Hepatocyte (in vitro differentiated cells): ENCODE measurements at regions not wholly inside any gene's neighbourhood (a gene's known extent, or its start where the extent isn't known, plus 50 kb on each side); places are given as distances from the start of the nearest gene placed in this dataset.

ENCODE experiments used
- DNase-seq: peaks from one replicate; pipeline ENCODE4 v3.0.0-alpha.2; 2016; ENCODE audit warnings: low spot score
- H2AFZ ChIP-seq: fragments of 200-600 bp; sonication (generic); 2 replicates; pipeline ENCODE4 v1.6.0; 2016; ENCODE audit warnings: antibody characterized with exemption, mild to moderate bottlenecking
- H3K27ac ChIP-seq: fragments of 200-600 bp; sonication (generic); 2 replicates; pipeline ENCODE4 v1.5.1; 2016; ENCODE audit warnings: mild to moderate bottlenecking
- H3K27me3 ChIP-seq: fragments of 200-600 bp; sonication (generic); 2 replicates; pipeline ENCODE4 v1.6.1; 2016
- H3K36me3 ChIP-seq: fragments of 200-600 bp; sonication (generic); replicated peaks from 2 replicates; pipeline ENCODE4 v1.5.1; 2016; ENCODE audit warnings: low read depth; ENCODE audit not compliant: insufficient read depth
- H3K4me1 ChIP-seq: fragments of 200-600 bp; sonication (generic); 2 replicates; pipeline ENCODE4 v1.5.1; 2016; ENCODE audit warnings: mild to moderate bottlenecking, moderate library complexity; ENCODE audit not compliant: insufficient read depth
- H3K4me2 ChIP-seq: fragments of 200-600 bp; sonication (generic); 2 replicates; pipeline ENCODE4 v1.6.0; 2016
- H3K4me3 ChIP-seq: fragments of 200-600 bp; sonication (generic); 2 replicates; pipeline ENCODE4 v1.5.1; 2016; ENCODE audit warnings: mild to moderate bottlenecking
- H3K79me2 ChIP-seq: fragments of 200-600 bp; sonication (generic); 2 replicates; pipeline ENCODE4 v1.6.0; 2017; ENCODE audit warnings: mild to moderate bottlenecking
- H3K9me2 ChIP-seq: fragments of 200-600 bp; sonication (generic); replicated peaks from 2 replicates; pipeline ENCODE4 v1.6.0; 2017; ENCODE audit warnings: mild to moderate bottlenecking; ENCODE audit not compliant: insufficient read depth
- H3K9me3 ChIP-seq: fragments of 200-600 bp; sonication (generic); 2 replicates; pipeline ENCODE4 v1.5.1; 2016; ENCODE audit warnings: low read depth, mild to moderate bottlenecking
- H4K20me1 ChIP-seq: fragments of 200-600 bp; sonication (generic); 2 replicates; pipeline ENCODE4 v1.6.0; 2016; ENCODE audit warnings: mild to moderate bottlenecking; ENCODE audit not compliant: insufficient read depth, poor library complexity, severe bottlenecking
- CTCF ChIP-seq: fragments of 200-600 bp; sonication (generic); IDR thresholded peaks from 2 replicates; pipeline ENCODE4 v1.5.1; 2016; ENCODE audit warnings: antibody characterized with exemption, mild to moderate bottlenecking; ENCODE audit not compliant: poor library complexity
- EZH2 ChIP-seq: fragments of 200-600 bp; sonication (generic); IDR thresholded peaks from 2 replicates; pipeline ENCODE4 v1.6.1; 2016; ENCODE audit warnings: antibody characterized with exemption, mild to moderate bottlenecking, borderline replicate concordance
- EZH2phosphoT487 ChIP-seq: fragments of 200-600 bp; sonication (generic); IDR thresholded peaks from one replicate; pipeline ENCODE4 v1.6.1; 2018; ENCODE audit warnings: antibody characterized with exemption, mild to moderate bottlenecking, low read depth, moderate library complexity; ENCODE audit not compliant: unreplicated experiment, severe bottlenecking
- WGBS: methylation state at CpG from one replicate; pipeline ENCODE4 v1.1.6; 2016; ENCODE audit warnings: low lambda C conversion rate; ENCODE audit errors: missing lambda C conversion rate; 5-methylcytosine and 5-hydroxymethylcytosine counted together

- Histone ChIP-seq H2AFZ (no peak overlapping the region), H3K4me3 (no peak overlapping the region), H3K27me3 (no peaks in the 10 kb centered on the region), H3K9me3 (no peaks in the 10 kb centered on the region), H3K9me2 (no peaks in the 10 kb centered on the region), H3K79me2 (no peaks in the 10 kb centered on the region), H3K4me2 (no peak overlapping the region), H3K4me1 (no peaks in the 10 kb centered on the region), H3K27ac (no peak overlapping the region), H4K20me1 (no peaks in the 10 kb centered on the region), H3K36me3 (no peaks in the 10 kb centered on the region)
- TF ChIP-seq CTCF = no peak
- WGBS = 89% methylated on average over 2 of the region's 2 CpGs
- no peak for DNase-seq
Observed at GRCh38 chr5:39854771-39855410, 430.1 kb upstream of the DAB2 start.

DNA sequence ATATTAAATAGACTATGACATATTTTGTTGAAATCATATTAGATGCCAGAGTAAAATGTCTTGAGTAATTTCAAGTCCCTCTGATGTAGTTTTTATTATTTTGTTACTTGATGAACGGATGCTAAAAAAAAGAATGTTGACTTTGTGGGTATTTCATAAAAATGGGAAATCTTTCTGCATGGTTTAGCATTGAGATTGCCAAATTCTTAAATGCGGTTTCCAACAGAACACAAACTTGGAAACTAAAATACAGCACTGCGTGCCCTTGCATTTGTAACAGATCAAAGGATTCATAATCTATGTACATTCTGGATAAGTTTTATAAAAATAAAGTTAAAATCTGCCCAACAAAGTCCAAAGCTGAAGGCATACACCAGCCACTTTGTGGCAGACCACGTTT is 425.5 kb upstream of the DAB2 start:
- no peaks in the 10 kb centered on the region for H3K27me3 ChIP-seq
- H3K4me1 ChIP-seq = no peaks in the 10 kb centered on the region
- H3K9me3 ChIP-seq = no peaks in the 10 kb centered on the region
- H3K9me2 ChIP-seq = no peaks in the 10 kb centered on the region
- no peak overlapping the region for H3K4me2 ChIP-seq
- 88% methylated on average over 4 of the region's 4 CpGs for WGBS
- H3K4me3 ChIP-seq = no peak overlapping the region
- TF ChIP-seq EZH2phosphoT487 (no peak), EZH2 (no peak), CTCF (no peak)
- no peaks in the 10 kb centered on the region for H3K79me2 ChIP-seq
- no peak overlapping the region for H2AFZ ChIP-seq
- no peaks in the 10 kb centered on the region for H3K36me3 ChIP-seq
- H4K20me1 ChIP-seq = no peaks in the 10 kb centered on the region
- no peak overlapping the region for H3K27ac ChIP-seq
- no peak for DNase-seq

- Histone ChIP-seq H3K27ac (no peak overlapping the region), H2AFZ (no peak overlapping the region), H3K9me2 (no peaks in the 10 kb centered on the region), H3K9me3 (no peaks in the 10 kb centered on the region), H3K36me3 (no peaks in the 10 kb centered on the region), H3K4me3 (no peak overlapping the region), H3K4me1 (peaks cover 6% of the 10 kb centered on the region), H3K79me2 (no peaks in the 10 kb centered on the region), H4K20me1 (no peaks in the 10 kb centered on the region), H3K4me2 (no peak overlapping the region), H3K27me3 (no peaks in the 10 kb centered on the region)
- DNase-seq = no peak
- TF ChIP-seq CTCF (no peak), EZH2phosphoT487 (no peak), EZH2 (no peak)
Observed at GRCh38 chr5:39846144-39846543, 421.4 kb upstream of the DAB2 start.

DNA sequence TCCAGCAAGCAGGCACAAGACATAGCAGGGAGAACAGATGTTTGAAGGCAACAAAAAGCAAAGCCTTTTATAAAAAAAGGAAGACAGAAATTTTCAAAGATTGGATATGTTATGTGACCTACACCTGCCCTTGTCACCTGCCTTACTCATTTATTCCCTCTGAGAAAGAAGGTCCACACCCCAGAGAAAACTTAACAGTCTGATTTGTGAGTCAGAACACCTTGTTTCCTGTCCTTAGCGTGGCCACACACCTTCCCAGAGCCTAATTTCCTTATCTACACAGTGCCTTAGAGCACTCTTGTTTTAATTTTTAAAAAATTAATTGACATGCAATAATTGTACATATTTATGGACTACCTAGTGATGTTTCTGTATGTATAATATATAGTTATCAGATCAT is 419.0 kb upstream of the DAB2 start:
- H3K79me2 ChIP-seq = no peaks in the 10 kb centered on the region
- 79% methylated on average over 1 of the region's 1 CpG for WGBS
- H3K9me3 ChIP-seq = no peaks in the 10 kb centered on the region
- no peak for DNase-seq
- no peaks in the 10 kb centered on the region for H3K36me3 ChIP-seq
- no peak overlapping the region for H3K4me2 ChIP-seq
- H3K27me3 ChIP-seq = no peaks in the 10 kb centered on the region
- no peak overlapping the region for H3K4me3 ChIP-seq
- no peak for TF ChIP-seq CTCF
- no peak for TF ChIP-seq EZH2phosphoT487
- TF ChIP-seq EZH2 = no peak
- no peak overlapping the region for H3K27ac ChIP-seq
- H3K9me2 ChIP-seq = no peaks in the 10 kb centered on the region
- peaks cover 6% of the 10 kb centered on the region for H3K4me1 ChIP-seq
- no peak overlapping the region for H2AFZ ChIP-seq
- H4K20me1 ChIP-seq = no peaks in the 10 kb centered on the region
